ENCODE measurements at regions not wholly inside any gene's neighbourhood (a gene's known extent, or its start where the extent isn't known, plus 50 kb on each side); places are given as distances from the start of the nearest gene placed in this dataset.
"Not testable (repeated sequence)": the region's sequence is repeated elsewhere in the genome, so short reads cannot be mapped to it uniquely, and the experiment has no call there.

- DNase-seq (ENCODE audit: low spot score) (no peak), ATAC-seq (no peak)
- intact Hi-C loops (cut with DNase I): no loop called here
Measured at GRCh38 chr1:219560856-219561255, 52.0 kb downstream of the ZC3H11B start.

GRCh38 chr1:219559899-219560298 lies 53.0 kb downstream of the ZC3H11B start:
- DNase-seq (ENCODE audit: low spot score): no peak
- intact Hi-C loops (cut with DNase I): no loop called here

GRCh38 chr1:219555806-219556205 lies 57.1 kb downstream of the ZC3H11B start:
- intact Hi-C loops (cut with DNase I): no loop called here
- ATAC-seq: peak; percentile 46

More at GRCh38 chr1:219559899-219560298, 53.0 kb downstream of the ZC3H11B start:
- ATAC-seq: no peak

DNA sequence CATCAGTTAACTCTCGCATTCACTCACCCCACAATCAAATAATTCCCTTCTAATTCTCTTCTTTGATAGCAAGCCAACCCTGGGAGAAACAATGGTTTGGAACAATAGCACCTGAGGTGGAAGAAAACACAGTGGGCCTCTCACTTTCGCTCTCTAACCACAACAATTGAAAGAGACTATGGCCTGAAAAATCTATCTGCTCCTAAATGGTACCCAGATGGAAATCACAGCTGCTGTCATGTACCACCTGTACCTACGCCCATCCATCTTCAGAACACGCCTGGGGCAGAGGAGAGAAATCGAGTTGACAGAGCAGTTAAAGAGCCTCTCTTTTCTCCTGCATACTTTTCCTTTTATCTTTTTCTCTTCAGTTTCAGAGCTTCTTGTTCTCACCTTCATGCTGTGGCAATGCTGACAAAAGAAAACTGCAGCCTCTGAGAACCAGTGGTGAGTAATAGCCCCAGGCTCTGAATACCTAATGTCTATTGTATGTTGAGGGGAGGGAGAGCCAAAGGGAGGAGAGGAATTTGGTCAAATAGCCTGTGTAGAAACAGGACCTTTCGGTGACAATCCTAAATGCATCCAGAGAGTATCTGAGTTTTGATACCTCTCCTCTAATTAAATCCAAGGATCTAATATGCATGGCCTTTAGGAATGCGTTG lies 57.7 kb downstream of the ZC3H11B start:
- ATAC-seq (no peak), DNase-seq (ENCODE audit: low spot score) (no peak)
- intact Hi-C loops (cut with DNase I): no loop called here

More at GRCh38 chr1:219555806-219556205, 57.1 kb downstream of the ZC3H11B start:
- no peak for DNase-seq (ENCODE audit: low spot score)

DNA sequence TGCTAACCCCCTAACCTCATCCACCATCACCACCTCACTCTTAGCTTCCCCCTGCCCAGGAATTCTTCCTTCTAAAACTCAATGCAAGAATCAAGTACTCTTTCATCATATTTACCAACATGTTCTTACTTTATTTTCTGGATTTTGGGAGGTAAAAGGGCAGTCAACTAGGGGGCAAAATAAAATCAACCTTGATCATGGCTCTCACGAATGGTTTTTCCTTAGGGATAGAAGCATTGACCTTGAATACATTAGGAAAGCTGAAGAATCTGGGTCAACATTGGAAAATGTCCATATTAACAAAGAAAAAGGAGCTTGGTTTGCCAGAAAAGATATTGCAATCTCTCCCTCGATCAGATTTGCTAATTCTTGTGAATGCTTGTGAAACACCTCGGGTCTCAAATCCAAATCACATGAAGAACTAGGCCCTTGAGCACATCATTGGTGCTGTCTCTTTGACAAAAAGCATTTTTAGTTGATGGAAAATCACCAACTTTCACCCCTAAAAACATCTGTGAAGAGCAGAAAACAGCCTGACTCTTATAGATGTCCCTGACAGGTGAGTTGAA lies 58.9 kb downstream of the ZC3H11B start:
- DNase-seq (ENCODE audit: low spot score) (no peak), ATAC-seq (peak; percentile 73)
- intact Hi-C loops (cut with DNase I): no loop called here

GRCh38 chr1:219550201-219550600 lies 62.7 kb downstream of the ZC3H11B start:
- intact Hi-C loops (cut with DNase I): no loop called here
- DNase-seq (ENCODE audit: low spot score): no peak
- peak; percentile 74 for ATAC-seq

DNA sequence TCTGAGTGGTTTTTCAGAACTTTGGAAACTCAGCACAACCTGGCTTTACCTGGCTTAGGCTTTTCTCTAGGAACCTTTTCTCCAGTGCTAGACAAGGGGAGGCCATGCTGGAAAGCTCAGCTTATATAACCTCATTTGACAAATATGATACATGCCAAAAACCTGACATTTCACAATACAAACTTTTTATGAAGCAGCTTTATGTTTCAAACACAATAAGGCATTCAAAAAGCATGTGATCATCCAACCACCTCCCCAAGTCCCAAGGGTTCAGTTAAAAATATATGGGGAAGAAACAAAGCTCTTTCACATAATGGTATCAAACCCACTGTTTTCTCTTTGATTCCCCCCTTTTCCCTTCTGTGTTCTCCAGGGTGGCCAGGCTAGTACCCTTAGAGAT lies 63.7 kb downstream of the ZC3H11B start:
- ATAC-seq (no peak), DNase-seq (ENCODE audit: low spot score) (no peak)
- intact Hi-C loops (cut with DNase I): no loop called here

- DNase-seq (ENCODE audit: low spot score) (no peak), ATAC-seq (no peak)
- intact Hi-C loops (cut with DNase I): no loop called here
Measured at GRCh38 chr1:219548386-219548785, 64.5 kb downstream of the ZC3H11B start.

DNA sequence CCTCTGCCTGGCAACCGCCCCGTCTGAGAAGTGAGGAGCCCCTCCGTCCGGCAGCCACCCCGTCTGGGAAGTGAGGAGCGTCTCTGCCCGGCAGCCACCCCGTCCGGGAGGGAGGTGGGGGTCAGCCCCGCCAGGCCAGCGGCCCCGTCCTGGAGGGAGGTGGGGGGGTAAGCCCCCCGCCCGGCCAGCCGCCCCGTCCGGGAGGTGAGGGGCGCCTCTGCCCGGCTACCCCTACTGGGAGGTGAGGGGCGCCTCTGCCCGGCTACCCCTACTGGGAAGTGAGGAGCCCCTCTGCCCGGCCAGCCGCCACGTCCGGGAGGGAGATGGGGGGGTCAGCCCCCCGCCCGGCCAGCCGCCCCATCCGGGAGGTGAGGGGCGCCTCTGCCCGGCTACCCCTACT lies 67.1 kb downstream of the ZC3H11B start:
- ATAC-seq; DNase-seq (ENCODE audit: low spot score); intact Hi-C loops (cut with DNase I): not testable (repeated sequence)

DNA sequence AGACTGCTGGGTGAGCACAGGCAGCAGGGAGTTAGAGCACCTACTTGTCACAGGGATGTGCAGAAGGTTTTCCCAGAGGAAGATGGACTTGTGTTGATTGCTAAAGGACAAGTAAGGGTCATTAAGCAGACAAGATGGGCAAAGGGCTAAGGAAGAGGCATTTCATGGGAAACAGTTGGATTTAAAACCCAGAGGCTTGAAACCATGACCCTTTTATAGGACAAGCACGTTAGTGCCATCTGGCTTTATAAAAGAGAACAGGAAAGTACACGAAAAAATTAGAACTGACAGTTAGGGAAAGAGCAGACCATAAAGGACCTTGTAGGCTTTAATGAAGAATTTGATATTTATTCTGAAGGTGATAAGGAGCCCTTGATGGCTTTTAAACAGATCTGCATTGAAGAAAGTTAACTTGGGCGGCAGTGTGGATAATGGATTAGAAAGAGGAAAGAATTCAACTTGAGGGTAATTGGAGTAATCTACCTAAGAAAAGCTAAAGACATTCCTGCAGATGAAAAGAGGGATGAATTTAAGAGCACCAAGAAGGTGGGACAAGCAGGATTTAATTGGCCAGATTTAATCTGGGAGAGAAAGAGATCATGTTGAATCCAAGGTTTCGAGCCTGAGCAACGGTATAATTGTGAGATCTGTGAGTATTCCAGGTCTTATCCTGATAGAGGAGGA lies 68.6 kb downstream of the ZC3H11B start:
- intact Hi-C loops (cut with DNase I): no loop called here
- ATAC-seq: peak; percentile 41
- no peak for DNase-seq (ENCODE audit: low spot score)

DNA sequence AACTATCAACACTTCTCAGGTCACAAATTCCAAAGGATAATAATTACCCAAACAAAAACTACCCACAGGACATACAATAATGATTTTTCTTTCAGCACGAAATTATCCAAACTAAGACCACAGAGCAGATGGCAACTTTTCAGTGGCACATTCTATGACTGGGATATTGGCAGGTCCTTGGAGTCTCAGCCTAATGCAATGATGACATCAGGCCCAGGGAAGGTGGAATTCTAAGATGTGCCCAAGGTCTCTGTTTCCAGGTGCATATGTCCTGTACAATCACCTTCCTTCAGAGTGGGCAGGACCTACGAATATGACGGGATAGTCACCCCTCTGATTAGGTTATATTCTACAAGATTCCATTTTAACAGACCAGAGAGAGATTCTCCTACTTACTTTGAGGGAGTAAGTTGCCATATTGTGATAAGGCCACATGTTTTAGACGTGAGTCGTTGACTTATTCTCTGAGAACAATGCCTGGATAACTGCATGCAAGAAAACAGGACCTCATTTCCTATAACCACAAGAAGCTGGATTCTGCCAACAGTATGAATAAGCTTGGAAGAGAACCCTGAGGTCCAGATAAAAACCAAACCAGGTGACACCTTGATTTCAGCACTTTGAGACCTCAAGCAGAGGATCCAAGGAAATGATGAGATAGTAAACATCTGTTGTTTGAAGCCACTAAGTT lies 69.9 kb downstream of the ZC3H11B start:
- intact Hi-C loops (cut with DNase I): no loop called here

GRCh38 chr1:219541946-219542345 lies 71.0 kb downstream of the ZC3H11B start:
- ATAC-seq (no peak), DNase-seq (ENCODE audit: low spot score) (no peak)
- intact Hi-C loops (cut with DNase I): no loop called here

More for the DNA sequence above, 69.9 kb downstream of the ZC3H11B start:
- no peak for DNase-seq (ENCODE audit: low spot score)
- ATAC-seq: no peak

DNA sequence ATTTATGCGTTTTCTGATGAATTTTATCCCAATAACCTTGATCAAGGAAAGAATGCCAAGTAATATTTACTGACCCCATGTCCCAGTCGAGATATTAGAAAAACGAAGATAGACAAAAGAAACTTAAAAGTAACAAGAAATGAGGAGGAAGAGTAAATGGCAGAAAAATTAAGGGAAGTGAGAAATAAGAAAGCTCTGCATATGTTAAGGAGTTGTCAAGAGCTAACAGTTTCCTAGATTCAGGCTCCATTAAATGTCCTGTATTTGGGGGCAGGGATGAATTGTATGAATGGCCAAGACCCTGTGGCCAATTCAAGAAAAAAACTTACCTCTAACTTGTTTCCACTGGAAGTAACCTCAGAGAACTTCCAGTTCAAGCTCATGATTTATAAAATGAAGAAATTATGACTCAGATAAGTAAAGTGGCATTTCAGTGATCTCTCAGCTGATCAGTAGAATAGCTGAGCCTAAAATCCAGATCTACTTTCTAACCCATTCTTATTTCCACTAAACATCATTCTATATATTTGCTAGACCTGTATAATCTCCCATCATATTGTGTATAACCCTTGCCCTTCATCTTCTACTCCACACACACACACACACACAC lies 73.2 kb downstream of the ZC3H11B start:
- intact Hi-C loops (cut with DNase I): no loop called here
- DNase-seq (ENCODE audit: low spot score): no peak
- no peak for ATAC-seq

- intact Hi-C loops (cut with DNase I): no loop called here
- ATAC-seq (no peak), DNase-seq (ENCODE audit: low spot score) (no peak)
Measured at GRCh38 chr1:219538886-219539285, 74.0 kb downstream of the ZC3H11B start.

DNA sequence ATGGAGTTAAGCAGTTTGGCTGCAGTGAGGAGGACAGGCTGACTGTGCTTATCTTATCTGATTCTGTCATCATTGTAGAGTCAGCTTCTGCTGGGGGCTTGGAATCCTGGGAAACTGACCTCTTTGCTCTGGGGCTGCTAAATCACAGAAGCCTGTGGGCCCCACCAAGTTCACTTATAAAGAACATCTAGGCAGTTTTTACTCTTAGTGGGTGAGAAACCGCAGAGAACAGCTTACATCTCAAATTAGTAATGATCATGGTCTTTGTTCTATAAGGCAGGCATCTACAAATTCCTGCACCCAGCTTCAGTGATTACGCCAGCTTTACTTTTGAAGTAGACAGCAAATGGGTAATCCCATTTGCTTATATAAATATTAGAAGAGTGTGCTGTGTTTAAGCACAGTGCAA lies 75.7 kb downstream of the ZC3H11B start:
- intact Hi-C loops (cut with DNase I): no loop called here
- ATAC-seq: no peak
- DNase-seq (ENCODE audit: low spot score): no peak

DNA sequence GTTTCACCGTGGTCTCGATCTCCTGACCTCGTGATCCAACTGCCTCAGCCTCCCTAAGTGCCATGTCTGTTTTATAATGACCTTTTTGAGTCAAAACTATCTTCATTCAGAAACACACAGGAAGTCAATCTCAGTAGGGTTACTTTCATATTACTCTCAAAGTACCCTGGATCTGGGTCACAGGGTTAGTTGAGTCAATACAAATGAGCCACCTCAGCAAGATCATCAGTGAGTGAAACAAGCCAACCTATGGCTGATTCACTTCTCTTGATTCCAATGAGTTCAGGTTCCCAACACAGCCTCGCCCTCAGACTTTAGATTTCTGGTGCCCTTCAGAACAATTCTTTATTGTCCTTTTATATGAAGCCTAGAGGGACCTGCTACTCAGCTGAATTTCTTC lies 76.9 kb downstream of the ZC3H11B start:
- DNase-seq (ENCODE audit: low spot score): no peak
- no peak for ATAC-seq
- intact Hi-C loops (cut with DNase I): no loop called here

DNA sequence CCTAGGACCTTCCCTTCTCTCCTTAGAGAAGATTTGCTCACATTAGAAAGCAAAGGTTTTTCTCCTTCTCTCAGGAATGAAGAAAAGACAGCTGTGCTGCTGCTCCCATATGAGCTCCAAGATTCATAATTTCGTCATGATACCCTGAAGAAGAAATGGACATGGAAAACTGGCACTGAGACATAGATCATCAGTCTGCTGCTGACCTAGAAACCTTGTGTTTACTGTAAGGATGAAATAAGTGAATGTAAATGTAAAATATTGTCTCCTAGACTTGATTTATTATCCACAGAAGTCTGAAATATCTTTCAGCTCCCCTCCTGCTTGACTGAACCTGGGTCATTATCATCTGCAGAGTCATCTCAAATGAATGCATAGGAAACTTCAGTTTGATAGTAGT lies 77.9 kb downstream of the ZC3H11B start:
- no peak for ATAC-seq
- no peak for DNase-seq (ENCODE audit: low spot score)
- intact Hi-C loops (cut with DNase I): no loop called here

GRCh38 chr1:219533280-219533679 lies 79.6 kb downstream of the ZC3H11B start:
- ATAC-seq (peak; percentile 97), DNase-seq (ENCODE audit: low spot score) (peak; percentile 69)
- intact Hi-C loops (cut with DNase I): no loop called here

DNA sequence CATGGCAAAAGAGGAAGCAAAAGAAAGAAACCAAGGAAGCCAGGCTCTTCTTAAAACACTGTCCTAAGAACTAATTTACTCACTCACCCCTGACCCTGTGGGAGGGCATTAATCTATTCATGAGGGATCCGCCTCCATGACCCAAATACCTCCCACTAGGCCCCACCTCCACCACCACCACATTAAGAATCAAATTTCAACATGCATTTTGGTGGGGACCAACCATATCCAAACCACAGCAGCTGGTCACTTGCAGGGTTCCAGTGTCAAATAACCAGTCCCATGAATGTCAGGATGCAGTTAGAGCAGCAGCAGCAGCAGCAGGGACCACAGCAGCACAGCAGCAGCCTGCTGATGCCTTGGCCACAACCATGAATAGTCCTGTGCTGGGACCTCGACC lies 83.8 kb downstream of the ZC3H11B start:
- no peak for ATAC-seq
- DNase-seq (ENCODE audit: low spot score): no peak
- intact Hi-C loops (cut with DNase I): no loop called here

Measured in sciatic nerve (tissue), 2 donors.